HG03571 (cell line): ENCODE measurements at regions not wholly inside any gene's neighbourhood (a gene's known extent, or its start where the extent isn't known, plus 50 kb on each side); places are given as distances from the start of the nearest gene placed in this dataset.
"Not testable (repeated sequence)": the region's sequence is repeated elsewhere in the genome, so short reads cannot be mapped to it uniquely, and the experiment has no call there.

Source experiments
- ATAC-seq: cut with Tn5 transposase; IDR thresholded peaks from one replicate; pipeline ENCODE4 v1.9.1; 2021; ENCODE audit not compliant: unreplicated experiment

GRCh38 chr5:74500110-74500917 is 140.2 kb downstream of the ENC1 start:
- no peak for ATAC-seq

GRCh38 chr5:74499256-74500050 is 141.1 kb downstream of the ENC1 start:
- ATAC-seq = no peak

- no peak for ATAC-seq
These were observed 142.8 kb downstream of the ENC1 start for GRCh38 chr5:74497706-74498105.

- no peak for ATAC-seq
These were observed 147.1 kb downstream of the ENC1 start for GRCh38 chr5:74493411-74493810.

GRCh38 chr5:74492230-74492629 is 148.3 kb downstream of the ENC1 start:
- no peak for ATAC-seq

- ATAC-seq = no peak
These were observed 148.9 kb downstream of the ENC1 start for GRCh38 chr5:74491586-74491985.

- ATAC-seq = peak; percentile 98
These were observed 149.7 kb downstream of the ENC1 start for GRCh38 chr5:74490814-74491213.

- ATAC-seq = no peak
These were observed 157.5 kb downstream of the ENC1 start for GRCh38 chr5:74482990-74483389.

- no peak for ATAC-seq
These were observed 158.0 kb downstream of the ENC1 start for GRCh38 chr5:74482523-74482922.

- ATAC-seq = not testable (repeated sequence)
These were observed 159.2 kb downstream of the ENC1 start for GRCh38 chr5:74481357-74481756.

- no peak for ATAC-seq
These were observed 160.3 kb downstream of the ENC1 start for GRCh38 chr5:74480201-74480600.

GRCh38 chr5:74478328-74478727 is 162.2 kb downstream of the ENC1 start:
- no peak for ATAC-seq

- ATAC-seq = no peak
These were observed 162.8 kb downstream of the ENC1 start for GRCh38 chr5:74477761-74478160.

- no peak for ATAC-seq
These were observed 163.6 kb downstream of the ENC1 start for GRCh38 chr5:74476819-74477453.

GRCh38 chr5:74476046-74476818 is 164.3 kb downstream of the ENC1 start:
- ATAC-seq = no peak

- no peak for ATAC-seq
These were observed 168.7 kb downstream of the ENC1 start for GRCh38 chr5:74471875-74472274.

GRCh38 chr5:74469234-74469994 is 171.1 kb downstream of the ENC1 start:
- no peak for ATAC-seq

GRCh38 chr5:74468421-74468820 is 172.1 kb downstream of the ENC1 start:
- ATAC-seq = no peak

- ATAC-seq = no peak
These were observed 174.8 kb downstream of the ENC1 start for GRCh38 chr5:74465724-74466123.

GRCh38 chr5:74464512-74465209 is 175.9 kb downstream of the ENC1 start:
- no peak for ATAC-seq
